Lower leg skin (tissue), 3 donors: ENCODE measurements at regions not wholly inside any gene's neighbourhood (a gene's known extent, or its start where the extent isn't known, plus 50 kb on each side); places are given as distances from the start of the nearest gene placed in this dataset.

Source experiments
- POLR2A ChIP-seq, 2 donors: fragments of 450-650 bp; IDR thresholded peaks; one replicate each; pipeline ENCODE4 v1.6.1; 2016 to 2017; ENCODE audit warnings: antibody characterized with exemption in 2 of 2, mild to moderate bottlenecking in 1 of 2, moderate library complexity in 1 of 2
- TF ChIP-seq, protein P1 (sequence below), 3 donors: fragments of 450-650 bp; IDR thresholded peaks; one replicate each; pipeline ENCODE4 v1.5.1; 2016; ENCODE audit warnings: antibody characterized with exemption in 3 of 3, mild to moderate bottlenecking in 3 of 3, moderate library complexity in 2 of 3

- TF ChIP-seq, protein P1, sequence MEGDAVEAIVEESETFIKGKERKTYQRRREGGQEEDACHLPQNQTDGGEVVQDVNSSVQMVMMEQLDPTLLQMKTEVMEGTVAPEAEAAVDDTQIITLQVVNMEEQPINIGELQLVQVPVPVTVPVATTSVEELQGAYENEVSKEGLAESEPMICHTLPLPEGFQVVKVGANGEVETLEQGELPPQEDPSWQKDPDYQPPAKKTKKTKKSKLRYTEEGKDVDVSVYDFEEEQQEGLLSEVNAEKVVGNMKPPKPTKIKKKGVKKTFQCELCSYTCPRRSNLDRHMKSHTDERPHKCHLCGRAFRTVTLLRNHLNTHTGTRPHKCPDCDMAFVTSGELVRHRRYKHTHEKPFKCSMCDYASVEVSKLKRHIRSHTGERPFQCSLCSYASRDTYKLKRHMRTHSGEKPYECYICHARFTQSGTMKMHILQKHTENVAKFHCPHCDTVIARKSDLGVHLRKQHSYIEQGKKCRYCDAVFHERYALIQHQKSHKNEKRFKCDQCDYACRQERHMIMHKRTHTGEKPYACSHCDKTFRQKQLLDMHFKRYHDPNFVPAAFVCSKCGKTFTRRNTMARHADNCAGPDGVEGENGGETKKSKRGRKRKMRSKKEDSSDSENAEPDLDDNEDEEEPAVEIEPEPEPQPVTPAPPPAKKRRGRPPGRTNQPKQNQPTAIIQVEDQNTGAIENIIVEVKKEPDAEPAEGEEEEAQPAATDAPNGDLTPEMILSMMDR (IDR thresholded peaks at IDR 0.05): no peak
- no peak for TF ChIP-seq POLR2A (IDR thresholded peaks at IDR 0.05)
Measured at GRCh38 chr4:12375805-12376204, 947.1 kb upstream of the HS3ST1 start.
